ES-I3 (cell line): ENCODE measurements at regions not wholly inside any gene's neighbourhood (a gene's known extent, or its start where the extent isn't known, plus 50 kb on each side); places are given as distances from the start of the nearest gene placed in this dataset.

Source experiments
- H3K36me3 ChIP-seq: 2 replicates; pipeline ENCODE4 v1.6.1; 2013; ENCODE audit warnings: mild to moderate bottlenecking, low read length, control low read depth, moderate library complexity; ENCODE audit not compliant: insufficient read depth
- H3K4me1 ChIP-seq: 2 replicates; pipeline ENCODE4 v1.6.1; 2013; ENCODE audit warnings: mild to moderate bottlenecking, control low read depth, low read length; ENCODE audit not compliant: insufficient read depth
- H3K9ac ChIP-seq: 2 replicates; pipeline ENCODE4 v1.6.1; 2013; ENCODE audit warnings: low read depth, mild to moderate bottlenecking, low read length, moderate library complexity
- H3K9me3 ChIP-seq: 2 replicates; pipeline ENCODE4 v1.6.1; 2013; ENCODE audit warnings: mild to moderate bottlenecking, low read length, moderate library complexity; ENCODE audit not compliant: control insufficient read depth, insufficient read depth

DNA sequence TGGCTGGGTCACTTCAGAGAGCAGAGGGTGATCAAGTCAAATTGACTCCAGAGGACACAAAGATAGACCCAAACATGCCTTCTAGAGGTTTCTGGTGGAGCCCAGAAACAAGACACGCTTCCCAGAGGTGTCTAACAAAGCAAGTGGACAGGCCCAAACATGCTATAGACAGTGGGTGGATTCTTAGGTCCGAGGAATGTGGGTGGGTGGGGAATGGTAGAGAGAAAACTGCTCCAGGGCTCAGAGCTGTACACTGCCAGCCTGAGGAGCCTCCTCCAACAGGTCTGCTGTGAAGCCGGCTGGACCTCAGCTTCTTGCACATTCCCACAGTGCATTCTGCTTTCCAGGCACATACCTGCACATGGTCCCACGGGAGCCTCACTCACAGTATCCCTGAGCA, 116.8 kb upstream of the NECTIN1 start:
- Histone ChIP-seq H3K9me3 (no peaks in the 10 kb centered on the region), H3K4me1 (peaks cover 4% of the 10 kb centered on the region; the same call in 1 of the 2 replicates), H3K36me3 (no peaks in the 10 kb centered on the region), H3K9ac (no peak overlapping the region)

GRCh38 chr11:119845305-119845704, 116.3 kb upstream of the NECTIN1 start:
- no peaks in the 10 kb centered on the region for H3K9me3 ChIP-seq
- no peaks in the 10 kb centered on the region for H3K36me3 ChIP-seq
- H3K9ac ChIP-seq = no peak overlapping the region
- peaks cover 4% of the 10 kb centered on the region; the same call in 1 of the 2 replicates for H3K4me1 ChIP-seq

DNA sequence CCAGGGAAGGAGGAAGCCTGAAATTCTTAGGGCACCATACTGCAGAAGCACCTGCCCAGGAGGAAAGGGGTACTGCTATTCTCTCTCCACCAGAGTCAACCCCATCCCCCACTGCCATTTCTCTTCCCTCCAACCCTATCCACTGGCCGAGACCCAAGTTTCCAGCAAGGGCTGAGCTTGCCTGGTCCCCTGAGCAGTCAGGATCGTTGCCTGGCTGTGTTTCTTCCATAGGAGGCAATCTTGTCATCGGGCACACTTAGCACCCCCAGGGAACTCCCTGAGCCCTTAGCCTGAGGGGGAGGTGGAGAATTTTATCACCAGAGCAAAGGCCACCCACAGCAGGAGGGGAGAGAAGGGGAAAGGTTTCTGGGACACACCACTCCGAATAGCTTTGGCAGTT, 115.8 kb upstream of the NECTIN1 start:
- Histone ChIP-seq H3K9me3 (no peaks in the 10 kb centered on the region), H3K4me1 (peaks cover 4% of the 10 kb centered on the region; the same call in 1 of the 2 replicates), H3K9ac (no peak overlapping the region), H3K36me3 (no peaks in the 10 kb centered on the region)

GRCh38 chr11:119843877-119844276, 114.9 kb upstream of the NECTIN1 start:
- H3K9me3 ChIP-seq = no peaks in the 10 kb centered on the region
- H3K4me1 ChIP-seq = peaks cover 4% of the 10 kb centered on the region; the same call in 1 of the 2 replicates
- no peaks in the 10 kb centered on the region for H3K36me3 ChIP-seq
- H3K9ac ChIP-seq = no peak overlapping the region

GRCh38 chr11:119842731-119843130, 113.7 kb upstream of the NECTIN1 start:
- H3K4me1 ChIP-seq = peaks cover 4% of the 10 kb centered on the region; the same call in 1 of the 2 replicates
- no peak overlapping the region for H3K9ac ChIP-seq
- H3K36me3 ChIP-seq = no peaks in the 10 kb centered on the region
- H3K9me3 ChIP-seq = no peaks in the 10 kb centered on the region

GRCh38 chr11:119839476-119840133, 110.6 kb upstream of the NECTIN1 start:
- no peaks in the 10 kb centered on the region for H3K36me3 ChIP-seq
- H3K9me3 ChIP-seq = no peaks in the 10 kb centered on the region
- no peak overlapping the region; the same call in 1 of the 2 replicates for H3K9ac ChIP-seq
- H3K4me1 ChIP-seq = peaks cover under 1% of the 10 kb centered on the region; the same call in 1 of the 2 replicates

GRCh38 chr11:119835753-119836152, 106.8 kb upstream of the NECTIN1 start:
- no peaks in the 10 kb centered on the region for H3K36me3 ChIP-seq
- H3K9me3 ChIP-seq = no peaks in the 10 kb centered on the region
- H3K4me1 ChIP-seq = no peaks in the 10 kb centered on the region; the same call in 1 of the 2 replicates
- no peak overlapping the region for H3K9ac ChIP-seq

GRCh38 chr11:119832202-119832935, 103.4 kb upstream of the NECTIN1 start:
- Histone ChIP-seq H3K9ac (no peak overlapping the region), H3K9me3 (no peaks in the 10 kb centered on the region), H3K4me1 (no peaks in the 10 kb centered on the region; the same call in 1 of the 2 replicates), H3K36me3 (no peaks in the 10 kb centered on the region)

GRCh38 chr11:119831011-119831410, 102.0 kb upstream of the NECTIN1 start:
- Histone ChIP-seq H3K4me1 (no peaks in the 10 kb centered on the region; the same call in 1 of the 2 replicates), H3K36me3 (no peaks in the 10 kb centered on the region), H3K9me3 (0 out of 2 replicates have a peak, but pooled peaks cover under 1% of the 10 kb centered on the region), H3K9ac (no peak overlapping the region)

- Histone ChIP-seq H3K9ac (no peak overlapping the region), H3K36me3 (no peaks in the 10 kb centered on the region), H3K4me1 (no peaks in the 10 kb centered on the region; the same call in 1 of the 2 replicates), H3K9me3 (peaks cover 3% of the 10 kb centered on the region)
These were observed 101.4 kb upstream of the NECTIN1 start for GRCh38 chr11:119830400-119830799.

- Histone ChIP-seq H3K4me1 (no peaks in the 10 kb centered on the region; the same call in 1 of the 2 replicates), H3K36me3 (no peaks in the 10 kb centered on the region), H3K9ac (no peak overlapping the region), H3K9me3 (peaks cover 6% of the 10 kb centered on the region)
These were observed 100.4 kb upstream of the NECTIN1 start for GRCh38 chr11:119829402-119829801.

DNA sequence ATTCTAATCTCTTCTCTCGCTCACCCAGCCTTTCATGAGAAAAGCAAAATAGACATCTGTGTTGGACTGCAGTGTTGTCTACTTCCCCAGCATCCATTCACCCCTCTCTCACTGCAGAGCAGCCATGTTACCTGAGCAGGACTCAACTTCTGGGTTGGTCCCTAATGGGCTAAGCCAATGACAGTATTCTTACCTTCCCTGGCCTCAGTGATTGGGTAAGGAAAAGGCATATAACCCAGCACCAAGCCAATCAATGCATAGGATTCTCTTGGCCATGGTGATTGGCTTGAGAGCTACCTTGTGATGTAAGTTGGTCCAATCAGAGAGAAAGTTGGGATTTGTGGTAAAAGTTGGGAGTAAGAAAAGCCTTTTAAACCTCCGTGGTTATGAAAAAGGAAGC, 99.8 kb upstream of the NECTIN1 start:
- Histone ChIP-seq H3K4me1 (no peaks in the 10 kb centered on the region; the same call in 1 of the 2 replicates), H3K9me3 (peaks cover 6% of the 10 kb centered on the region), H3K36me3 (no peaks in the 10 kb centered on the region)

DNA sequence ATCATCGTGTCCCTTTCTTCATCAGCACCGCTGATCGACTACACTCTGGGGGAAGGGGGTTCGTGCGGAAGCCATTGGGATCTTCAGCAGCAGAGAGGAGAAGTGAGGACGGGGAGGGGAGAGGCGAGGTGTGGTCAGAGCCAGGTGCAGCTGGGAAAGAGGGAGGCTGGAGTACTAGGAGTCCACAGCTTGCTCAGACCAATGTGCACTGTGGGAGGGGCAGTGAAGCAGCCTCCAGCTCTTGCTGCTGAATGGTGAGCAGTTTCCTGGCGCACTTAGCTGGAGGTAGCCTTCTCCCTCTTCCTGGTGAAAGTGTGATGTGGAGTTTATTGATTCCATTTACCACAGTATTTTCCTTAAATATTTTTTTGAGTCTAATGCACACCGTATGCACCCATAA, 99.0 kb upstream of the NECTIN1 start:
- no peak overlapping the region for H3K9ac ChIP-seq
- H3K4me1 ChIP-seq = no peaks in the 10 kb centered on the region; the same call in 1 of the 2 replicates
- H3K36me3 ChIP-seq = no peaks in the 10 kb centered on the region
- H3K9me3 ChIP-seq = peaks cover 6% of the 10 kb centered on the region

More for the DNA sequence above, 99.8 kb upstream of the NECTIN1 start:
- no peak overlapping the region for H3K9ac ChIP-seq

DNA sequence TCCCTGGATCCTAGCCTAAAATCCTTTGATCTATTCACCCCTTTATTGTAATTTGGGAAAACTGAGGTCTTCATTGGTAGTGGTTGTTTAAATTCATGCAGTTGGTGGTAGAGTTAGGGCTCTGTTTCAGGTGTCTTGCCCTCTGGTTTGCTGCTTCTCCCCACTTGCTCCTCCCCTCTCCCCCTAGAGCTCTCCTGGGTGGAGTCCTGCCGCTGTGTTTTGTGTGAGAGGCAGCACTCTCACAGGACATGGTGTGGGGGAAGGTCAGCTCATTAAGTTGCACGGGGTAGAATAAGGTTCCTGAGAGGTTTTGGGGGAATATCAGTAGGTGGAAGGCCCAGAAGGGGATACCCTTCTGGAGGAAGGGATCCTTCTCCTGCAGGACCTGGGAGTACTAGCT, 98.1 kb upstream of the NECTIN1 start:
- Histone ChIP-seq H3K36me3 (no peaks in the 10 kb centered on the region), H3K9ac (no peak overlapping the region), H3K4me1 (no peaks in the 10 kb centered on the region; the same call in 1 of the 2 replicates), H3K9me3 (peaks cover 6% of the 10 kb centered on the region)

DNA sequence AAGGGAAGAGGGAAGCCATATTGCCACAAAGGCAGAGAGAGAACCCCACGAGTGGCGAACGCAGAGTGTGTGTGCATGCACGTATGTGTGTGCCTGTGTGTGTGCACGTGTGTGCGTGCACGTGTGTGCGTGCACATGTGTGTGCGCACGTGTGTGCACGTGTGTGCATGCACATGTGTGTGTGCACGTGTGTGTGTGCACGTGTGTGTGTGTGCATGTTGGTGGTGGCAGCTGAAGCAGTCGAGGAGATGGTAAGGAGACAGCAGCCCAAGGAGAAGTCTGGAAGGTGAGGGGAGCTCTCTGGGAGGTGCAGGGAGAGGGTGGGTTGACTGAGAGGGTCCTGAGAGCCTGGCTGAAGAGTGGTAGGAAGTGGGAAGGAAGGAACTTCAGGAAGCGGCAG, 94.1 kb upstream of the NECTIN1 start:
- Histone ChIP-seq H3K36me3 (no peaks in the 10 kb centered on the region), H3K9me3 (peaks cover 6% of the 10 kb centered on the region), H3K4me1 (peaks cover 7% of the 10 kb centered on the region; the same call in 1 of the 2 replicates), H3K9ac (no peak overlapping the region)
